ENCODE measurements at regions not wholly inside any gene's neighbourhood (a gene's known extent, or its start where the extent isn't known, plus 50 kb on each side); places are given as distances from the start of the nearest gene placed in this dataset.

DNA sequence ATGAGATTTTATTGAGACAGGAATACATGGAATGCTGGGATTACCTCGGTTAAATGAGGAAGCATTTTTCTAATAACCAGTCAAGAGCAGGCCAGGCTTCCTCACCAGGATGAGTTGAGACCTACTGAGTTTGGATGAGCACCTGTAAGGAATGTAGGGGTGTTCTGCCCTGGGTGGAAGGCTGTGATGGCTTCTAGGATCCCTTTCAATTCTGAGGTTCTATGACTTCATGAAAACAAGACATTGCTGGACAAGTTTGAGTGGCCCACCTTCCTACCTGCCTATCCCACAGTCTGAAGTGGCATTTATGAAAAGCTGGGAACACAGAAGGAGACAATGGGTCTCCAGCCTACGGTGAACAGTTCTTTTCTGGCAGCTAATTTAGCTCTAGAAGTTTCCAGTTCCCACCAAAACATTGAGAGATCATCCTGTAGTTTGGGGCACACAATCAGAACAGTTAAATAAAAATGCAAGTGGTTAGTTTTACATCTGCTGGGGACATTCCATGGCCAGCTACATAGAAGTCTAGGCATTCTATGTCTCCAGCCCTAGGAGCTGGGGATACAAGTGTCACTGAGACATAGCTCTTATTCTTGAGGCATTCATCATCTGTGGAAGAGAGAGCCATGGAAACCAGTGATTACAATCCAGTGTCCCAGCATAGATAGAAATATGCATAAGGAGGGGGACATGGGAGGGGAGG is 51.3 kb upstream of the TSPAN2 start:
- Histone ChIP-seq H3K23me2 (ENCODE audit: low read depth, low read length) (no peaks in the 10 kb centered on the region; the same call in 1 of the 2 replicates), H3K27ac (ENCODE audit: low read depth, low read length) (no peak overlapping the region), H2BK5ac (ENCODE audit: low read depth, low read length) (no peak overlapping the region), H3K9me3 (ENCODE audit: insufficient read depth in 2 of 2, low read depth in 1 of 2, low read length in 1 of 2) (no peaks in the 10 kb centered on the region), H3K4ac (replicated peaks; ENCODE audit: insufficient read length, low read depth, low read length) (no peak overlapping the region), H4K8ac (ENCODE audit: extremely low read depth, insufficient read depth, low read length) (no peak overlapping the region), H3K9ac (replicated peaks in 1 of 4; ENCODE audit: extremely low read depth in 1 of 4, low read depth in 3 of 4, low read length in 3 of 4) (no peak overlapping the region), H2BK20ac (ENCODE audit: low read length) (no peak overlapping the region), H3K14ac (ENCODE audit: insufficient read length) (no peak overlapping the region), H3K79me1 (ENCODE audit: low read depth, low read length) (no peaks in the 10 kb centered on the region), H2BK120ac (replicated peaks; ENCODE audit: low read depth, low read length) (no peak overlapping the region), H2BK15ac (ENCODE audit: low read length) (no peak overlapping the region), H3K4me2 (ENCODE audit: insufficient read depth in 1 of 2, low read depth in 2 of 2, low read length in 2 of 2) (no peak overlapping the region), H3K36me3 (ENCODE audit: control insufficient read depth in 2 of 4, insufficient read depth in 4 of 4, low read length in 3 of 4) (no peaks in the 10 kb centered on the region), H3K23ac (ENCODE audit: insufficient read length) (no peak overlapping the region), H4K91ac (replicated peaks; ENCODE audit: insufficient read length, low read length) (no peak overlapping the region), H4K5ac (ENCODE audit: insufficient read length, low read depth, low read length) (no peak overlapping the region), H3K79me2 (ENCODE audit: control insufficient read depth in 1 of 2, insufficient read depth in 2 of 2, low read length in 2 of 2) (no peaks in the 10 kb centered on the region), H3K27me3 (replicated peaks in 1 of 4; ENCODE audit: control insufficient read depth in 3 of 4, extremely low read depth in 1 of 4, insufficient read depth in 3 of 4, low read length in 3 of 4) (no peaks in the 10 kb centered on the region), H2BK12ac (ENCODE audit: low read depth, low read length) (no peak overlapping the region), H2AFZ (ENCODE audit: low read length) (no peak overlapping the region), H3K56ac (replicated peaks; ENCODE audit: insufficient read length, low read depth, low read length) (no peak overlapping the region), H4K20me1 (replicated peaks in 1 of 2; ENCODE audit: control insufficient read depth in 1 of 2, insufficient read depth in 2 of 2, low read length in 2 of 2) (no peaks in the 10 kb centered on the region), H3K4me1 (replicated peaks in 1 of 4; ENCODE audit: control insufficient read depth in 3 of 4, insufficient read depth in 4 of 4, low read length in 3 of 4) (peaks cover 0 to 2% (median 0%) of the 10 kb centered on the region in 4 experiments; a peak in 2 of 7 replicates), H3K18ac (ENCODE audit: extremely low read depth, low read length) (no peak overlapping the region), H3K4me3 (ENCODE audit: extremely low read depth in 1 of 4, insufficient read depth in 2 of 4, low read depth in 3 of 4, low read length in 4 of 4) (no peak overlapping the region), H2AK5ac (ENCODE audit: low read depth, low read length) (no peak overlapping the region)
- POLR2A ChIA-PET (ENCODE audit: partially characterized antibody), result interaction anchor here (1.0 kb wide), 1 partner anchor 329 kb away, joined by 3 read pairs; no protein-coding TSS in a partner anchor
- WGBS, 2 experiments (ENCODE audit: extremely low coverage in 1 of 2, insufficient coverage in 1 of 2, insufficient read length in 1 of 2, insufficient replicate concordance in 2 of 2, low coverage in 1 of 2, low lambda C conversion rate in 2 of 2, missing lambda C conversion rate in 1 of 2), result 94% methylated on average over 2 of the region's 2 CpGs; no CpG with 5 or more reads in 1 of the 2 experiments
- FAIRE-seq (no peak), DNase-seq (ENCODE audit: low read depth in 1 of 2, low spot score in 2 of 2) (no peak)
- CTCF ChIA-PET (ENCODE audit: partially characterized antibody), result interaction anchor here (1.2 to 8.7 kb wide), 15 partner anchors 9 to 631 kb away, joined by 3 to 125 read pairs (median 7); no protein-coding TSS in a partner anchor
- TF ChIP-seq TCF12 (IDR thresholded peaks at IDR 0.05; ENCODE audit: low read depth, low read length), result no peak
- no peak for TF ChIP-seq RXRA (IDR thresholded peaks at IDR 0.05; ENCODE audit: insufficient read depth, low read depth, low read length)
- TF ChIP-seq KDM5A (IDR thresholded peaks at IDR 0.05; ENCODE audit: low read length), result no peak
- TF ChIP-seq SAP30 (IDR thresholded peaks at IDR 0.05; ENCODE audit: insufficient read depth, insufficient replicate concordance, low read length), result no peak
- TF ChIP-seq TAF1 (IDR thresholded peaks at IDR 0.05; ENCODE audit: low read depth, low read length), result no peak
- TF ChIP-seq EZH2 (IDR thresholded peaks at IDR 0.05; ENCODE audit: low read depth, low read length, severe bottlenecking), result no peak
- TF ChIP-seq RBBP5 (IDR thresholded peaks at IDR 0.05; ENCODE audit: borderline replicate concordance, low read depth, low read length), result no peak
- TF ChIP-seq, protein P1, sequence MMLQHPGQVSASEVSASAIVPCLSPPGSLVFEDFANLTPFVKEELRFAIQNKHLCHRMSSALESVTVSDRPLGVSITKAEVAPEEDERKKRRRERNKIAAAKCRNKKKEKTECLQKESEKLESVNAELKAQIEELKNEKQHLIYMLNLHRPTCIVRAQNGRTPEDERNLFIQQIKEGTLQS (IDR thresholded peaks at IDR 0.05; ENCODE audit: insufficient read depth, low read depth, low read length), result no peak
- no peak for TF ChIP-seq CHD1 (IDR thresholded peaks at IDR 0.05; ENCODE audit: low read depth, low read length)
- no peak for TF ChIP-seq KDM4A (IDR thresholded peaks at IDR 0.05; ENCODE audit: low read depth, low read length, severe bottlenecking)

Data from H1 (cell line).